SK-N-SH treated with all-trans-retinoic acid at 6 μM for 48 hours (cell line): ENCODE measurements at regions not wholly inside any gene's neighbourhood (a gene's known extent, or its start where the extent isn't known, plus 50 kb on each side); places are given as distances from the start of the nearest gene placed in this dataset.
A peak's percentile ranks its signal among the peaks of the same experiment; 100 is the strongest.

ENCODE experiments used
- ATAC-seq: fragments of 200-7000 bp; cut with Tn5 transposase; 3 replicates; pipeline ENCODE4 v1.9.1; 2020; ENCODE audit warnings: mild to moderate bottlenecking, moderate library complexity
- BACH2 ChIP-seq: fragments of 250-450 bp; sonication (Bioruptor Pico); IDR thresholded peaks from 2 replicates; pipeline ENCODE4 v1.9.0; 2021; ENCODE audit warnings: mild to moderate bottlenecking, borderline replicate concordance
- CSDC2 ChIP-seq: fragments of 250-450 bp; sonication (Bioruptor Pico); IDR thresholded peaks from 2 replicates; pipeline ENCODE4 v1.5.0; 2020; ENCODE audit warnings: mild to moderate bottlenecking, moderate library complexity
- ESRRG ChIP-seq: fragments of 250-450 bp; sonication (Bioruptor Pico); IDR thresholded peaks from 2 replicates; pipeline ENCODE4 v1.6.1; 2021; ENCODE audit warnings: mild to moderate bottlenecking
- ISL1 ChIP-seq: fragments of 250-450 bp; sonication (Bioruptor Pico); IDR thresholded peaks from 2 replicates; pipeline ENCODE4 v2.1.2; 2022; ENCODE audit warnings: mild to moderate bottlenecking, moderate library complexity
- OSR1 ChIP-seq: fragments of 250-450 bp; sonication (Bioruptor Pico); IDR thresholded peaks from 2 replicates; pipeline ENCODE4 v1.8.0; 2022; ENCODE audit warnings: moderate library complexity, mild to moderate bottlenecking, inconsistent platforms
- RARB ChIP-seq: fragments of 250-450 bp; sonication (Bioruptor Pico); IDR thresholded peaks from 2 replicates; pipeline ENCODE4 v1.8.0; 2021; ENCODE audit warnings: mild to moderate bottlenecking, moderate library complexity
- SNAI2 ChIP-seq: fragments of 250-450 bp; sonication (Bioruptor Pico); IDR thresholded peaks from 2 replicates; pipeline ENCODE4 v1.5.0; 2020; ENCODE audit warnings: mild to moderate bottlenecking, moderate library complexity
- TCF4 ChIP-seq: fragments of 250-450 bp; sonication (Bioruptor Pico); IDR thresholded peaks from 2 replicates; pipeline ENCODE4 v1.8.0; 2021; ENCODE audit warnings: mild to moderate bottlenecking, moderate library complexity, borderline replicate concordance
- ZC3H10 ChIP-seq: fragments of 250-450 bp; sonication (Bioruptor Pico); IDR thresholded peaks from 2 replicates; pipeline ENCODE4 v1.5.1; 2021; ENCODE audit warnings: mild to moderate bottlenecking, moderate library complexity
- ZFP3 ChIP-seq: fragments of 250-450 bp; sonication (Bioruptor Pico); IDR thresholded peaks from 2 replicates; pipeline ENCODE4 v1.5.0; 2020; ENCODE audit warnings: mild to moderate bottlenecking, moderate library complexity
- ZFP30 ChIP-seq: fragments of 450-650 bp; formaldehyde crosslinking; IDR thresholded peaks from 2 replicates; pipeline ENCODE4 v1.5.0; 2022; ENCODE audit warnings: mild to moderate bottlenecking, moderate library complexity
- ZNF565 ChIP-seq: fragments of 450-650 bp; formaldehyde crosslinking; conservative IDR thresholded peaks from 2 replicates; pipeline ENCODE4 v1.5.0; 2020; ENCODE audit warnings: low read depth, mild to moderate bottlenecking, moderate library complexity
- ZNF70 ChIP-seq: fragments of 450-650 bp; formaldehyde crosslinking; IDR thresholded peaks from 2 replicates; pipeline ENCODE4 v1.5.0; 2020; ENCODE audit warnings: mild to moderate bottlenecking, moderate library complexity
- ZNF8 ChIP-seq: fragments of 450-650 bp; formaldehyde crosslinking; IDR thresholded peaks from 2 replicates; pipeline ENCODE4 v1.5.0; 2020; ENCODE audit warnings: mild to moderate bottlenecking, moderate library complexity
- TF ChIP-seq, protein P1 (sequence below): fragments of 250-450 bp; sonication (Bioruptor Pico); IDR thresholded peaks from 2 replicates; pipeline ENCODE4 v1.5.0; 2020; ENCODE audit warnings: mild to moderate bottlenecking, moderate library complexity
- TF ChIP-seq, protein P2 (sequence below): fragments of 250-450 bp; sonication (Bioruptor Pico); IDR thresholded peaks from 2 replicates; pipeline ENCODE4 v1.5.1; 2020; ENCODE audit warnings: low read depth, mild to moderate bottlenecking, moderate library complexity
- TF ChIP-seq, protein P3 (sequence below): fragments of 250-450 bp; sonication (Bioruptor Pico); IDR thresholded peaks from 2 replicates; pipeline ENCODE4 v1.5.1; 2021; ENCODE audit warnings: mild to moderate bottlenecking, moderate library complexity
- TF ChIP-seq, protein P4 (sequence below): fragments of 250-450 bp; sonication (Bioruptor Pico); IDR thresholded peaks from 2 replicates; pipeline ENCODE4 v1.8.0; 2021; ENCODE audit warnings: low read depth, mild to moderate bottlenecking, moderate library complexity, borderline replicate concordance
- TF ChIP-seq, protein P5 (sequence below): fragments of 250-450 bp; sonication (Bioruptor Pico); IDR thresholded peaks from 2 replicates; pipeline ENCODE4 v1.8.0; 2020; ENCODE audit warnings: mild to moderate bottlenecking, moderate library complexity, borderline replicate concordance

DNA sequence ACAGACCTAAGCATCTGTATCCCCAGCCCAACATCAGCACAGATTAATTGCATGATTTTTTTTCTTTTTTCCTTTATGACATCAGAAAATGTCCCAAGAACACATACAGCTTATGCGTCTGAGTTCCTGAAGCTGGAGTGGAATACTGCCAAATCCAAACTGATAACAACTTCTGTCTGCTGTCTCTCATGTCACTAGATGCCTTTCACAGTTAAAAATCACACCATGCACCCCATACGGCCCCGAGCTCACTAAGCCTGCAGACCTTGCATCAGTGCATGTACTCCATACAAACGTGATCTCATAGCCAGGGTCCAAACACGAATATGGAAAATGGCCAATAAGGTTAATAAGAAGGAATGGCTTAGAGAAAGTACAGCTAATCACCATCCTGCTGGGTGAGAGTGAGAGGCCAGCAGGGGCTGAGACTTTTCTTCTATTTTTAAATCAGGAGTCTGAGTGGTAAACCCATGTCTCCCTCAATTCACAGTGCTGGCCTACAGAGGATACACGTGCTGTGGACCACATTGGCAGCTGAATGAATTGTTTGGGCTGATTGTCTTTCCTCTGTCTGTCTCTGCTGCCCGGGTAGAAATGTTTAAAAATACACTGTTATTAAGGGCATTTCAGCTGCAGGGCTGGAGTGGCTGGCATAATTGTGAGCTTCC lies 350.6 kb upstream of the RAG2 start:
- TF ChIP-seq, protein P1, sequence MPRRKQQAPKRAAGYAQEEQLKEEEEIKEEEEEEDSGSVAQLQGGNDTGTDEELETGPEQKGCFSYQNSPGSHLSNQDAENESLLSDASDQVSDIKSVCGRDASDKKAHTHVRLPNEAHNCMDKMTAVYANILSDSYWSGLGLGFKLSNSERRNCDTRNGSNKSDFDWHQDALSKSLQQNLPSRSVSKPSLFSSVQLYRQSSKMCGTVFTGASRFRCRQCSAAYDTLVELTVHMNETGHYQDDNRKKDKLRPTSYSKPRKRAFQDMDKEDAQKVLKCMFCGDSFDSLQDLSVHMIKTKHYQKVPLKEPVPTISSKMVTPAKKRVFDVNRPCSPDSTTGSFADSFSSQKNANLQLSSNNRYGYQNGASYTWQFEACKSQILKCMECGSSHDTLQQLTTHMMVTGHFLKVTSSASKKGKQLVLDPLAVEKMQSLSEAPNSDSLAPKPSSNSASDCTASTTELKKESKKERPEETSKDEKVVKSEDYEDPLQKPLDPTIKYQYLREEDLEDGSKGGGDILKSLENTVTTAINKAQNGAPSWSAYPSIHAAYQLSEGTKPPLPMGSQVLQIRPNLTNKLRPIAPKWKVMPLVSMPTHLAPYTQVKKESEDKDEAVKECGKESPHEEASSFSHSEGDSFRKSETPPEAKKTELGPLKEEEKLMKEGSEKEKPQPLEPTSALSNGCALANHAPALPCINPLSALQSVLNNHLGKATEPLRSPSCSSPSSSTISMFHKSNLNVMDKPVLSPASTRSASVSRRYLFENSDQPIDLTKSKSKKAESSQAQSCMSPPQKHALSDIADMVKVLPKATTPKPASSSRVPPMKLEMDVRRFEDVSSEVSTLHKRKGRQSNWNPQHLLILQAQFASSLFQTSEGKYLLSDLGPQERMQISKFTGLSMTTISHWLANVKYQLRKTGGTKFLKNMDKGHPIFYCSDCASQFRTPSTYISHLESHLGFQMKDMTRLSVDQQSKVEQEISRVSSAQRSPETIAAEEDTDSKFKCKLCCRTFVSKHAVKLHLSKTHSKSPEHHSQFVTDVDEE (CRISPR knock-in tag), result 0 out of 2 replicates have a peak, but pooled peaks have one; percentile 55
- TF ChIP-seq ZNF8, result no peak
- peak; percentile 31; the same call in 1 of the 3 replicates for ATAC-seq

DNA sequence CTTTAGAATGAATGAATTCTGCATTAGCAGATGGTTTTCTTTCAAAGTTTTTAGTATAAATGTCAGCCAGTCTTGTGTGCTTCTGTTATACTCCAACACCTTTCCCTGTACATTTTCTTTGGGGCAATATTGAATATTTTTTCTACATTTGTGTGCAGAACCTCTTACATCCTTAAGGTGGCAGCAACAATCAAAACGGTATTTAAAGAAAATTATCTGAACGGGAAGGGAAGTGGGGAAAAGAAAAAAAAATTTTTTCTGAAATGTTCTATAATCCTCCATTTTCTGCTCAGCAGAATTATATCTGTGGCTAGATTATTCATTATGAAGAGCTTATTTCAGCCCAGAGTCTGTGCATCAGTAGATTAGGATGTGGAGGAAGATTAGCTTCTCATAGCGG lies 347.3 kb upstream of the RAG2 start:
- TF ChIP-seq, protein P2, sequence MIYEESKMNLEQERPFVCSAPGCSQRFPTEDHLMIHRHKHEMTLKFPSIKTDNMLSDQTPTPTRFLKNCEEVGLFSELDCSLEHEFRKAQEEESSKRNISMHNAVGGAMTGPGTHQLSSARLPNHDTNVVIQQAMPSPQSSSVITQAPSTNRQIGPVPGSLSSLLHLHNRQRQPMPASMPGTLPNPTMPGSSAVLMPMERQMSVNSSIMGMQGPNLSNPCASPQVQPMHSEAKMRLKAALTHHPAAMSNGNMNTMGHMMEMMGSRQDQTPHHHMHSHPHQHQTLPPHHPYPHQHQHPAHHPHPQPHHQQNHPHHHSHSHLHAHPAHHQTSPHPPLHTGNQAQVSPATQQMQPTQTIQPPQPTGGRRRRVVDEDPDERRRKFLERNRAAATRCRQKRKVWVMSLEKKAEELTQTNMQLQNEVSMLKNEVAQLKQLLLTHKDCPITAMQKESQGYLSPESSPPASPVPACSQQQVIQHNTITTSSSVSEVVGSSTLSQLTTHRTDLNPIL (CRISPR knock-in tag), result no peak
- TF ChIP-seq RARB, result no peak
- no peak for TF ChIP-seq ZFP3
- no peak for TF ChIP-seq ZFP30 (CRISPR knock-in tag)
- TF ChIP-seq ZNF70 (CRISPR knock-in tag), result no peak
- TF ChIP-seq BACH2 (CRISPR knock-in tag), result no peak
- TF ChIP-seq OSR1 (CRISPR knock-in tag), result no peak
- no peak for TF ChIP-seq ZC3H10
- TF ChIP-seq SNAI2 (CRISPR knock-in tag), result no peak
- no peak for TF ChIP-seq CSDC2 (CRISPR knock-in tag)
- no peak for ATAC-seq

DNA sequence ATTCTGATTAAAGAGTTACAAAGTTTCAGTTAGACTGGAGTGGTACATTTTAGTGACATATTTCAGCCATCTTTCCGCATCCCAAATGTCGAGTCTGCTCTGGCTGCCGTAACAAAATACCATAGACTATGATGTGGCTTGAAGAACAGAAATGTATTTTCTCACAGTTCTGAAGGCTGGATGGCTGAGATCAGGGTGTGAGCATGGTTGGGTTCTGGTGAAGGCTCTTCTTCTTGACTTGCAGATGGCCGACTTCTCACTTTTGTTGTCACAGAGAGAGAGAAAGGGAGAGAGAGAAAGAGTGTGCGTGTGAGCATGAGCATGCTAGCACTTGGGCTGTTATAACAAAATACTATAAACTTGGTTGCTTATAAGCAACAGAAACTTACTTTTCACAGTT lies 335.4 kb upstream of the RAG2 start:
- TF ChIP-seq, protein P1 (CRISPR knock-in tag), result no peak
- TF ChIP-seq OSR1 (CRISPR knock-in tag) (no peak), ZNF565 (no peak), ZNF8 (no peak), ZNF70 (CRISPR knock-in tag) (no peak), ZC3H10 (no peak), ZFP30 (CRISPR knock-in tag) (no peak)
- no peak for ATAC-seq

DNA sequence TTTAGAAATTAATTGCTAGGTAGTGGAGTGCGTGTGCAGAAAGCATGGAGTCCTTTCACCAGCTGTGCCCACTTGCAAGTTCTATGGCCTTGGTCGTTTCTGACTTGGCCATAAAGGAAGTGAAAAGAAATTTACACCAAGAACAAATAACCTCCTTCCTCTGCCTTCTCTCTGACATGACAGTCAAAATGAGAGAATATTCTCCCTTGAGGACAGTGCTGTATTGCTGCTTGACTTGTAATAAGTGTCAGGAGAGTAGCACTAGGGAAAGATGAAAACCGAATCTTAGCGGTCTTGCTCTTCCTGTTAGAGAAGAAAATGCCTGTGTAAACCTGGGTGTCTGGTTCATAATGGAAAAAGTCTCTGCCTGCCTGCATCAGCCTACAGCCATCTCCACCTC lies 333.1 kb upstream of the RAG2 start:
- ATAC-seq, result no peak
- no peak for TF ChIP-seq ISL1 (CRISPR knock-in tag)
- TF ChIP-seq, protein P1 (CRISPR knock-in tag), result no peak
- TF ChIP-seq, protein P3, sequence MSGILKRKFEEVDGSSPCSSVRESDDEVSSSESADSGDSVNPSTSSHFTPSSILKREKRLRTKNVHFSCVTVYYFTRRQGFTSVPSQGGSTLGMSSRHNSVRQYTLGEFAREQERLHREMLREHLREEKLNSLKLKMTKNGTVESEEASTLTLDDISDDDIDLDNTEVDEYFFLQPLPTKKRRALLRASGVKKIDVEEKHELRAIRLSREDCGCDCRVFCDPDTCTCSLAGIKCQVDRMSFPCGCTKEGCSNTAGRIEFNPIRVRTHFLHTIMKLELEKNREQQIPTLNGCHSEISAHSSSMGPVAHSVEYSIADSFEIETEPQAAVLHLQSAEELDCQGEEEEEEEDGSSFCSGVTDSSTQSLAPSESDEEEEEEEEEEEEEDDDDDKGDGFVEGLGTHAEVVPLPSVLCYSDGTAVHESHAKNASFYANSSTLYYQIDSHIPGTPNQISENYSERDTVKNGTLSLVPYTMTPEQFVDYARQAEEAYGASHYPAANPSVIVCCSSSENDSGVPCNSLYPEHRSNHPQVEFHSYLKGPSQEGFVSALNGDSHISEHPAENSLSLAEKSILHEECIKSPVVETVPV (CRISPR knock-in tag), result no peak
- TF ChIP-seq, protein P2 (CRISPR knock-in tag), result no peak
- TF ChIP-seq, protein P4, sequence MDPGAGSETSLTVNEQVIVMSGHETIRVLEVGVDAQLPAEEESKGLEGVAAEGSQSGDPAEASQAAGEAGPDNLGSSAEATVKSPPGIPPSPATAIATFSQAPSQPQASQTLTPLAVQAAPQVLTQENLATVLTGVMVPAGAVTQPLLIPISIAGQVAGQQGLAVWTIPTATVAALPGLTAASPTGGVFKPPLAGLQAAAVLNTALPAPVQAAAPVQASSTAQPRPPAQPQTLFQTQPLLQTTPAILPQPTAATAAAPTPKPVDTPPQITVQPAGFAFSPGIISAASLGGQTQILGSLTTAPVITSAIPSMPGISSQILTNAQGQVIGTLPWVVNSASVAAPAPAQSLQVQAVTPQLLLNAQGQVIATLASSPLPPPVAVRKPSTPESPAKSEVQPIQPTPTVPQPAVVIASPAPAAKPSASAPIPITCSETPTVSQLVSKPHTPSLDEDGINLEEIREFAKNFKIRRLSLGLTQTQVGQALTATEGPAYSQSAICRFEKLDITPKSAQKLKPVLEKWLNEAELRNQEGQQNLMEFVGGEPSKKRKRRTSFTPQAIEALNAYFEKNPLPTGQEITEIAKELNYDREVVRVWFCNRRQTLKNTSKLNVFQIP (CRISPR knock-in tag), result no peak
- no peak for TF ChIP-seq RARB
- TF ChIP-seq TCF4 (CRISPR knock-in tag), result no peak
- no peak for TF ChIP-seq ZNF565
- TF ChIP-seq, protein P5, sequence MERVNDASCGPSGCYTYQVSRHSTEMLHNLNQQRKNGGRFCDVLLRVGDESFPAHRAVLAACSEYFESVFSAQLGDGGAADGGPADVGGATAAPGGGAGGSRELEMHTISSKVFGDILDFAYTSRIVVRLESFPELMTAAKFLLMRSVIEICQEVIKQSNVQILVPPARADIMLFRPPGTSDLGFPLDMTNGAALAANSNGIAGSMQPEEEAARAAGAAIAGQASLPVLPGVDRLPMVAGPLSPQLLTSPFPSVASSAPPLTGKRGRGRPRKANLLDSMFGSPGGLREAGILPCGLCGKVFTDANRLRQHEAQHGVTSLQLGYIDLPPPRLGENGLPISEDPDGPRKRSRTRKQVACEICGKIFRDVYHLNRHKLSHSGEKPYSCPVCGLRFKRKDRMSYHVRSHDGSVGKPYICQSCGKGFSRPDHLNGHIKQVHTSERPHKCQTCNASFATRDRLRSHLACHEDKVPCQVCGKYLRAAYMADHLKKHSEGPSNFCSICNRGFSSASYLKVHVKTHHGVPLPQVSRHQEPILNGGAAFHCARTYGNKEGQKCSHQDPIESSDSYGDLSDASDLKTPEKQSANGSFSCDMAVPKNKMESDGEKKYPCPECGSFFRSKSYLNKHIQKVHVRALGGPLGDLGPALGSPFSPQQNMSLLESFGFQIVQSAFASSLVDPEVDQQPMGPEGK (CRISPR knock-in tag), result no peak
- no peak for TF ChIP-seq ESRRG (CRISPR knock-in tag)
- no peak for TF ChIP-seq SNAI2 (CRISPR knock-in tag)
